DND-41 (cell line): ENCODE measurements at regions not wholly inside any gene's neighbourhood (a gene's known extent, or its start where the extent isn't known, plus 50 kb on each side); places are given as distances from the start of the nearest gene placed in this dataset.

Experiments
- ATAC-seq: fragments of 200-7000 bp; cut with Tn5 transposase; 3 replicates; pipeline ENCODE4 v1.9.1; 2021; ENCODE audit warnings: low read depth; ENCODE audit not compliant: insufficient read depth
- DNase-seq: peaks from one replicate; pipeline ENCODE4 v3.0.0-alpha.2; 2020
- H2AFZ ChIP-seq: 2 replicates; pipeline ENCODE4 v1.6.0; 2012; ENCODE audit warnings: low read depth, low read length
- H3K27ac ChIP-seq: 2 replicates; pipeline ENCODE4 v1.5.1; 2012; ENCODE audit warnings: low read length, inconsistent platforms
- H3K27me3 ChIP-seq: fragments of 200-600 bp; sonication (generic); 2 replicates; pipeline ENCODE4 v1.6.0; 2012; ENCODE audit warnings: low read length, mild to moderate bottlenecking, inconsistent platforms; ENCODE audit not compliant: insufficient read depth, poor library complexity
- H3K36me3 ChIP-seq: 2 replicates; pipeline ENCODE4 v1.5.1; 2012; ENCODE audit warnings: low read length, inconsistent platforms; ENCODE audit not compliant: insufficient read depth
- H3K4me1 ChIP-seq: 2 replicates; pipeline ENCODE4 v1.5.1; 2012; ENCODE audit warnings: mild to moderate bottlenecking, low read length; ENCODE audit not compliant: insufficient read depth
- H3K4me2 ChIP-seq: 2 replicates; pipeline ENCODE4 v1.6.0; 2012; ENCODE audit warnings: mild to moderate bottlenecking, moderate library complexity, low read length, inconsistent platforms; ENCODE audit not compliant: insufficient read depth
- H3K4me3 ChIP-seq, 2 experiments: fragments of 200-600 bp in 1 of 2; shearing (Covaris generic) in 1 of 2; 2 replicates each; pipeline ENCODE4 v1.5.1; 2012 to 2016; ENCODE audit warnings: inconsistent platforms in 2 of 2, low read length in 2 of 2, mild to moderate bottlenecking in 2 of 2, low read depth in 1 of 2, moderate library complexity in 1 of 2
- H3K79me2 ChIP-seq: 2 replicates; pipeline ENCODE4 v1.6.0; 2012; ENCODE audit warnings: low read length, inconsistent platforms; ENCODE audit not compliant: insufficient read depth
- H3K9ac ChIP-seq: 2 replicates; pipeline ENCODE4 v1.6.0; 2012; ENCODE audit warnings: low read depth, mild to moderate bottlenecking, inconsistent platforms, low read length, moderate library complexity
- H3K9me3 ChIP-seq: 2 replicates; pipeline ENCODE4 v1.5.1; 2012; ENCODE audit warnings: low read length, moderate library complexity, mild to moderate bottlenecking, inconsistent platforms; ENCODE audit not compliant: insufficient read depth, severe bottlenecking
- H4K20me1 ChIP-seq: 2 replicates; pipeline ENCODE4 v1.6.0; 2012; ENCODE audit warnings: low read length; ENCODE audit not compliant: insufficient read depth
- EZH2 ChIP-seq: IDR thresholded peaks from 3 replicates; pipeline ENCODE4 v1.6.1; 2012; ENCODE audit warnings: borderline replicate concordance, low read depth, mild to moderate bottlenecking, moderate library complexity, low read length, inconsistent platforms; ENCODE audit not compliant: severe bottlenecking
- TF ChIP-seq, protein P1 (sequence below): IDR thresholded peaks from 2 replicates; pipeline ENCODE4 v1.5.1; 2012; ENCODE audit warnings: borderline replicate concordance, low read length, moderate library complexity, mild to moderate bottlenecking; ENCODE audit not compliant: poor library complexity, severe bottlenecking; ENCODE audit errors: extremely low read depth

DNA sequence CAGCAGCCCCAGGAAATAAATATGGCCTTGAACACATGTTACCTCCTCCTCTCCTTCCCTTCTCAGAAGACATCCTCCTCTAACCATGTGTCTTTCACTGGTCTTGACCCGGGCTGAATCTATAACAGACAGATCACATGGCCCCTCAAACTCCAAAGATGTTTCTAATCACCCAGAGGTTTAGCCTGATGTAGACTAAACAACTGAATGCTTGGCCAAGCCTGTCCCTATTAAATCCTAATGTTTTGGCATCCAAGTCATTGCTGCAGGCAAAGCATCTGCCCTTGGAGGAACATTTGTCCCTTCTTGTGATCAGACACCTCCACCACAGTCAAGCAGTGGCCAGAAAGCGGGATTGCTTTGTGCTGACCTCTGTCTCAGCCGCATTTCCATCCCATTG, 65.5 kb downstream of the ANKRD60 start:
- no peak overlapping the region for H2AFZ ChIP-seq
- H3K79me2 ChIP-seq = no peaks in the 10 kb centered on the region
- DNase-seq (no peak), ATAC-seq (no peak)
- no peaks in the 10 kb centered on the region for H3K4me1 ChIP-seq
- H3K4me2 ChIP-seq = no peak overlapping the region
- H3K9ac ChIP-seq = no peak overlapping the region
- H3K36me3 ChIP-seq = no peaks in the 10 kb centered on the region
- H3K27ac ChIP-seq = no peak overlapping the region
- H4K20me1 ChIP-seq = no peaks in the 10 kb centered on the region
- TF ChIP-seq, protein P1, sequence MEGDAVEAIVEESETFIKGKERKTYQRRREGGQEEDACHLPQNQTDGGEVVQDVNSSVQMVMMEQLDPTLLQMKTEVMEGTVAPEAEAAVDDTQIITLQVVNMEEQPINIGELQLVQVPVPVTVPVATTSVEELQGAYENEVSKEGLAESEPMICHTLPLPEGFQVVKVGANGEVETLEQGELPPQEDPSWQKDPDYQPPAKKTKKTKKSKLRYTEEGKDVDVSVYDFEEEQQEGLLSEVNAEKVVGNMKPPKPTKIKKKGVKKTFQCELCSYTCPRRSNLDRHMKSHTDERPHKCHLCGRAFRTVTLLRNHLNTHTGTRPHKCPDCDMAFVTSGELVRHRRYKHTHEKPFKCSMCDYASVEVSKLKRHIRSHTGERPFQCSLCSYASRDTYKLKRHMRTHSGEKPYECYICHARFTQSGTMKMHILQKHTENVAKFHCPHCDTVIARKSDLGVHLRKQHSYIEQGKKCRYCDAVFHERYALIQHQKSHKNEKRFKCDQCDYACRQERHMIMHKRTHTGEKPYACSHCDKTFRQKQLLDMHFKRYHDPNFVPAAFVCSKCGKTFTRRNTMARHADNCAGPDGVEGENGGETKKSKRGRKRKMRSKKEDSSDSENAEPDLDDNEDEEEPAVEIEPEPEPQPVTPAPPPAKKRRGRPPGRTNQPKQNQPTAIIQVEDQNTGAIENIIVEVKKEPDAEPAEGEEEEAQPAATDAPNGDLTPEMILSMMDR = no peak
- TF ChIP-seq EZH2 = no peak
- no peak overlapping the region for H3K4me3 ChIP-seq
- no peaks in the 10 kb centered on the region for H3K9me3 ChIP-seq
- peaks cover 4% of the 10 kb centered on the region for H3K27me3 ChIP-seq

DNA sequence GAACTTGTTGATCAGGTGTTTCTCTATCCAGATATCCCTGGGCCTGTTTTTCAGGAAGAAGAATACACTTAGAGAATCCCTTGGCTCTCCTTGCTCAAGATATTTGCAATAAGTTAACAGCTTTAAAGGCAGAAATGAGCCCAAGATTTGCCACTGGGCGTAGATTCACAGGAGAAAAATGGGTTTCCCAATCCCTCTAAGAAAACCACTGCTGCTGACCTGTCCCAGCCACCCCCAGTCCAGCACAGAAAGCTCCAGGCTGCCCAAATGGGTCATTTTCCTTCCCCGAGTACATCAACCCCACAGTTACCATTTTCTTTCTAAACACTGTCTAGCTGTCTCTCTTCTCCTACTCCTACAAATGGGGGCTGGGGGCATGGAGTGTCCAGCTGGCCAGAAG, 67.3 kb downstream of the ANKRD60 start:
- TF ChIP-seq EZH2 = no peak
- TF ChIP-seq, protein P1 = no peak
- Histone ChIP-seq H2AFZ (no peak overlapping the region), H4K20me1 (no peaks in the 10 kb centered on the region), H3K79me2 (no peaks in the 10 kb centered on the region), H3K9ac (no peak overlapping the region), H3K4me1 (no peaks in the 10 kb centered on the region), H3K27ac (no peak overlapping the region), H3K27me3 (peaks cover 4% of the 10 kb centered on the region), H3K9me3 (no peaks in the 10 kb centered on the region), H3K4me3 (no peak overlapping the region), H3K36me3 (no peaks in the 10 kb centered on the region), H3K4me2 (no peak overlapping the region)
- ATAC-seq (no peak), DNase-seq (no peak)

DNA sequence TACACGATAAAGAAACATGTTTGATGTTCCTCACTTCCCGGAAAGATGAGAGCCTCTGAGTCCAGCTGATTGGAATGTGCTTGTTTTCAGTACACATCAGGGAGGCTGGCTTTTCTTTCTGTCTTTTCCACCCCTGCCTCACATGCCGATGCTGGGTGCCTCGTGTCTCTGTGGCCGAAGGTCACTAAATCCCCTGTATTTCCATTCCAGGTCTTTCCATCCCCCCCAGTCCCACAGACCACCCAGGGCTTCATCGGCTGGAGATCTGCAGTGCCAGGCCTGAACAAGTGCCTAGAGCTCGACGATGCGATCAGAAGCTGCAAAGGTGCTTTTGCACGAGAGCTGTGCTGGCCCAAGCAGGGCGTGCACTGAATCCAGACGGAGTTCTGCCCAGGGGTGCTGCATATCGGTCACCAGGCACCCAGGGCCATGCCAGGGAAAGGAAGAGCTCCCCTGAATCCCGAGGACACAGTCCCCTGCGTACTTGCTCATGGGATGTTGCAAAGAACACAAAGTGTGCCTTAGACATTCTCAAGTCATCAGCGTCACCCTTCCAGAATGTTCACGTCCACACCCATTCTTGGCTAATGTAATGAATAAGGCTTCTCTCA, 67.9 kb downstream of the ANKRD60 start:
- Histone ChIP-seq H3K27ac (no peak overlapping the region), H4K20me1 (no peaks in the 10 kb centered on the region; the same call in 1 of the 2 replicates), H3K79me2 (no peaks in the 10 kb centered on the region), H2AFZ (no peak overlapping the region), H3K4me2 (no peak overlapping the region), H3K36me3 (no peaks in the 10 kb centered on the region), H3K9ac (no peak overlapping the region), H3K4me1 (no peaks in the 10 kb centered on the region), H3K27me3 (peaks cover 6% of the 10 kb centered on the region), H3K4me3 (no peak overlapping the region), H3K9me3 (no peaks in the 10 kb centered on the region)
- no peak for TF ChIP-seq EZH2
- TF ChIP-seq, protein P1 = no peak
- DNase-seq (no peak), ATAC-seq (no peak)

DNA sequence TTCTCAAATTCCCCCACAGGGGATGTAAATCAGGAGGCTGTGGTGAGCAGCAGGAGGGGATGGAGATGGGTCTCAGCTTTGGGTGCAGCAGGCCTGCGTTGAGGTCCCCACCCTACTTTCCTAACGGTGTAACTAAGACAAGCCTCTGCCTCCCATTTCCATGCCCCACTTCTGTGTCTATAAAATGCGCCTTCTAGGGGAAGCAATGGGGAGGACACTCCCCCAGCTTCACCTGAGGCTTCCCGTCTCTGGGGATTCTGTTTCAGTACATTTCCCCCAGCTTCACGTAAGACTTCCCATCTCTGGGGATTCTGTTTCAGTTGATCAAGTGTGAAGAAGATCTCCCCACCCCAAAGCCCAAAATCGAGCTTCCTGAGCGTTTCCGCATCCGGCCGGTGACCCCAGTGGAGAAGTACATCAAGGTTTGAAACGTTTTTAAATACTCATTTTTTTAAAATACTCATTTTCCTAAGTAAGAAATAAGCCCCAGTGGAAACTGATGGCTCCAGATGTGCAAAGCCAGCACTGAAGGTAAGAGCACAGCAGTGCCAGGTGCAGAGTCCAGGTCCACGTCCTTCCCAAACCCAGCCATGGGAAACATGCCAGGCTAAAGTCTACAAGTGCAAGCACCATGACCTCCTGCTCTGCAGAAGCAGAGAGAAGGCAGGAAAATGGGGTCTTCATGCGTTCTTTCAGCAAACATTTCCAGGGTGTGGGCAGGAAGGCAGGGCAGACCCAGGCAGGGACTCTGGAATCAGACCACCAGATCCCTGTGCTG, 73.1 kb downstream of the ANKRD60 start:
- Histone ChIP-seq H4K20me1 (no peaks in the 10 kb centered on the region; the same call in 1 of the 2 replicates), H3K4me3 (no peak overlapping the region), H3K4me2 (no peak overlapping the region), H3K36me3 (no peaks in the 10 kb centered on the region), H3K27me3 (peaks cover 9% of the 10 kb centered on the region), H3K27ac (no peak overlapping the region), H3K4me1 (no peaks in the 10 kb centered on the region), H2AFZ (no peak overlapping the region), H3K9me3 (no peaks in the 10 kb centered on the region), H3K9ac (no peak overlapping the region), H3K79me2 (no peaks in the 10 kb centered on the region)
- DNase-seq (no peak), ATAC-seq (no peak)
- TF ChIP-seq, protein P1 = no peak
- no peak for TF ChIP-seq EZH2
